HG03159 (cell line): ENCODE measurements at regions not wholly inside any gene's neighbourhood (a gene's known extent, or its start where the extent isn't known, plus 50 kb on each side); places are given as distances from the start of the nearest gene placed in this dataset.

Experiments
- ATAC-seq: cut with Tn5 transposase; IDR thresholded peaks from one replicate; pipeline ENCODE4 v1.9.1; 2021; ENCODE audit warnings: mild to moderate bottlenecking, moderate library complexity; ENCODE audit not compliant: unreplicated experiment

- no peak for ATAC-seq
Observed at GRCh38 chr5:63375851-63376250, 586.4 kb downstream of the HTR1A start.

- no peak for ATAC-seq
Observed at GRCh38 chr5:63374085-63374484, 588.2 kb downstream of the HTR1A start.

GRCh38 chr5:63351164-63351563 is 611.1 kb downstream of the HTR1A start:
- no peak for ATAC-seq

- no peak for ATAC-seq
Observed at GRCh38 chr5:63346451-63346850, 615.8 kb downstream of the HTR1A start.

GRCh38 chr5:63341442-63341841 is 620.8 kb downstream of the HTR1A start:
- ATAC-seq, result no peak

- ATAC-seq, result no peak
Observed at GRCh38 chr5:63323926-63324325, 638.3 kb downstream of the HTR1A start.

GRCh38 chr5:63314551-63314950 is 647.7 kb downstream of the HTR1A start:
- no peak for ATAC-seq

- ATAC-seq, result no peak
Observed at GRCh38 chr5:63310644-63311043, 651.6 kb downstream of the HTR1A start.

- no peak for ATAC-seq
Observed at GRCh38 chr5:63306909-63307308, 655.3 kb downstream of the HTR1A start.

- no peak for ATAC-seq
Observed at GRCh38 chr5:63293317-63293716, 668.9 kb downstream of the HTR1A start.

GRCh38 chr5:63286724-63287123 is 675.5 kb downstream of the HTR1A start:
- no peak for ATAC-seq

GRCh38 chr5:63263411-63263810 is 684.8 kb downstream of the LRRC70 start:
- ATAC-seq, result no peak

- ATAC-seq, result no peak
Observed at GRCh38 chr5:63262185-63262981, 683.8 kb downstream of the LRRC70 start.

GRCh38 chr5:63261695-63262094 is 683.1 kb downstream of the LRRC70 start:
- ATAC-seq, result no peak

- ATAC-seq, result no peak
Observed at GRCh38 chr5:63255594-63255993, 677.0 kb downstream of the LRRC70 start.

- no peak for ATAC-seq
Observed at GRCh38 chr5:63250939-63251338, 672.3 kb downstream of the LRRC70 start.

GRCh38 chr5:63249960-63250359 is 671.3 kb downstream of the LRRC70 start:
- ATAC-seq, result no peak

- no peak for ATAC-seq
Observed at GRCh38 chr5:63247651-63248050, 669.0 kb downstream of the LRRC70 start.

- no peak for ATAC-seq
Observed at GRCh38 chr5:63245271-63245670, 666.7 kb downstream of the LRRC70 start.

GRCh38 chr5:63240063-63240755 is 661.6 kb downstream of the LRRC70 start:
- no peak for ATAC-seq

GRCh38 chr5:63233911-63234310 is 655.3 kb downstream of the LRRC70 start:
- ATAC-seq, result no peak

GRCh38 chr5:63233361-63233760 is 654.7 kb downstream of the LRRC70 start:
- ATAC-seq, result no peak
